ENCODE measurements at regions not wholly inside any gene's neighbourhood (a gene's known extent, or its start where the extent isn't known, plus 50 kb on each side); places are given as distances from the start of the nearest gene placed in this dataset.

DNA sequence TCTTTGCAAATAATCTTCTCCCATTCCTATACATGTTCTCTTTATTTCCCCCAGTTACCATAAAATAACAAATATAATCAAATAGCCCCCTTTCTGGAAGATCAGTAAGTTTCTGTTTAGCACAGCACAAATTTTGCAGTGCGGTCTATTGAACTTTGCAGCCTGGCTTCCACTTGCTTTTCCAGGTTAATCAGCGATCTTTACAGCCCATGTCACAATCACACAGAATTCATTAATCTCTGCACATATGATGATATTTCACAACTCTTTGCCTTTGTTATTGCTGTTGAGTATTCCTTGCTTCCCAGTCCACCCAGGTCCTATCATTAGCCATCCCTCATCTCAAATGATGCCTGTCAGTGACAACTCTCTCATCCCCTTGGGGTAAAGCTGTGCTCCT lies 2358.0 kb downstream of the PCDH7 start:
- CTCF ChIA-PET: no interaction called here
- no peak for TF ChIP-seq CTCF (IDR thresholded peaks at IDR 0.05; ENCODE audit: insufficient read depth, low read length, missing control alignments)
- H3K4me3 ChIP-seq (ENCODE audit: low read depth, low read length): no peak overlapping the region
- DNase-seq (ENCODE audit: low read depth, low spot score): no peak
- POLR2A ChIA-PET: no interaction called here

GRCh38 chr4:33080275-33080674 lies 2360.1 kb downstream of the PCDH7 start:
- DNase-seq (ENCODE audit: low read depth, low spot score): no peak
- POLR2A ChIA-PET: no interaction called here

GRCh38 chr4:33085709-33086108 lies 2365.5 kb downstream of the PCDH7 start:
- ChIA-PET CTCF (no interaction called here), POLR2A (no interaction called here)
- no peak for TF ChIP-seq CTCF (IDR thresholded peaks at IDR 0.05; ENCODE audit: insufficient read depth, low read length, missing control alignments)
- no peak for DNase-seq (ENCODE audit: low read depth, low spot score)
- no peak overlapping the region for H3K4me3 ChIP-seq (ENCODE audit: low read depth, low read length)

More at GRCh38 chr4:33080275-33080674, 2360.1 kb downstream of the PCDH7 start:
- no peak for TF ChIP-seq CTCF (IDR thresholded peaks at IDR 0.05; ENCODE audit: insufficient read depth, low read length, missing control alignments)
- CTCF ChIA-PET: no interaction called here
- H3K4me3 ChIP-seq (ENCODE audit: low read depth, low read length): no peak overlapping the region

- ChIA-PET POLR2A (no interaction called here), CTCF (no interaction called here)
- H3K4me3 ChIP-seq (ENCODE audit: low read depth, low read length): no peak overlapping the region
- TF ChIP-seq CTCF (IDR thresholded peaks at IDR 0.05; ENCODE audit: insufficient read depth, low read length, missing control alignments): no peak
- no peak for DNase-seq (ENCODE audit: low read depth, low spot score)
Measured at GRCh38 chr4:33086331-33086925, 2366.3 kb downstream of the PCDH7 start.

GRCh38 chr4:33088713-33089112 lies 2368.5 kb downstream of the PCDH7 start:
- POLR2A ChIA-PET: no interaction called here
- CTCF ChIA-PET: no interaction called here
- no peak for DNase-seq (ENCODE audit: low read depth, low spot score)

GRCh38 chr4:33090910-33091309 lies 2370.7 kb downstream of the PCDH7 start:
- CTCF ChIA-PET: no interaction called here
- DNase-seq (ENCODE audit: low read depth, low spot score): no peak
- no peak overlapping the region for H3K4me3 ChIP-seq (ENCODE audit: low read depth, low read length)
- POLR2A ChIA-PET: no interaction called here
- no peak for TF ChIP-seq CTCF (IDR thresholded peaks at IDR 0.05; ENCODE audit: insufficient read depth, low read length, missing control alignments)

More at GRCh38 chr4:33088713-33089112, 2368.5 kb downstream of the PCDH7 start:
- H3K4me3 ChIP-seq (ENCODE audit: low read depth, low read length): no peak overlapping the region
- no peak for TF ChIP-seq CTCF (IDR thresholded peaks at IDR 0.05; ENCODE audit: insufficient read depth, low read length, missing control alignments)
